Panc1 (cell line): ENCODE measurements at regions not wholly inside any gene's neighbourhood (a gene's known extent, or its start where the extent isn't known, plus 50 kb on each side); places are given as distances from the start of the nearest gene placed in this dataset.

Experiments
- ATAC-seq: fragments of 200-7000 bp; cut with Tn5 transposase; 2 replicates; pipeline ENCODE4 v1.9.1; 2020; ENCODE audit warnings: mild to moderate bottlenecking, moderate library complexity
- BruUV-seq: library from RNA; stranded (reverse); fragments of 400-500 nt; replicated peaks from 2 replicates; lab custom pipeline; 2021; lab: Mats Ljungman, UMichigan
- CTCF ChIA-PET: fragments of 300-600 bp; sonication (Branson Sonifier 250); formaldehyde crosslinking; loops from one replicate; lab custom pipeline; 2022; ENCODE audit warnings: antibody characterized with exemption; lab: Charles Lee
- POLR2A ChIA-PET: fragments of 300-600 bp; sonication (Branson Sonifier 250); formaldehyde crosslinking; loops from one replicate; lab custom pipeline; 2022; ENCODE audit warnings: antibody characterized with exemption; lab: Charles Lee
- DNase-seq: peaks from one replicate; pipeline ENCODE4 v3.0.0-alpha.2; 2010; ENCODE audit warnings: low read depth, low spot score
- H3K27ac ChIP-seq: 2 replicates; pipeline ENCODE4 v1.5.1; 2011; ENCODE audit warnings: mild to moderate bottlenecking, low read length, inconsistent platforms
- H3K27me3 ChIP-seq: fragments of 200-500 bp; sonication (Bioruptor generic); 2 replicates; pipeline ENCODE4 v1.6.0; 2014; ENCODE audit warnings: low read length, inconsistent platforms; ENCODE audit not compliant: control insufficient read depth, insufficient read depth
- H3K36me3 ChIP-seq: fragments of 200-500 bp; sonication (Bioruptor generic); 2 replicates; pipeline ENCODE4 v1.5.1; 2014; ENCODE audit warnings: inconsistent platforms, mild to moderate bottlenecking, low read length, moderate library complexity; ENCODE audit not compliant: control insufficient read depth, insufficient read depth
- H3K4me1 ChIP-seq: 2 replicates; pipeline ENCODE4 v1.5.1; 2011; ENCODE audit warnings: inconsistent platforms, mild to moderate bottlenecking, low read length, moderate library complexity; ENCODE audit not compliant: control insufficient read depth, insufficient read depth
- H3K4me3 ChIP-seq, 2 experiments: 2 replicates each; pipeline ENCODE4 v1.5.1; 2011 to 2012; ENCODE audit warnings: low read depth in 2 of 2, low read length in 2 of 2, mild to moderate bottlenecking in 2 of 2, inconsistent platforms in 1 of 2, moderate library complexity in 1 of 2
- H3K9me3 ChIP-seq: fragments of 200-500 bp; sonication (Bioruptor generic); 2 replicates; pipeline ENCODE4 v1.5.1; 2014; ENCODE audit warnings: low read depth, mild to moderate bottlenecking, inconsistent platforms, low read length, moderate library complexity; ENCODE audit not compliant: control insufficient read depth, insufficient read depth
- POLR2AphosphoS5 ChIP-seq: IDR thresholded peaks from 2 replicates; pipeline ENCODE4 v1.6.1; 2012; ENCODE audit warnings: mild to moderate bottlenecking, low read depth, low read length, moderate library complexity
- REST ChIP-seq, 2 experiments: IDR thresholded peaks; 2 replicates each; pipeline ENCODE4 v1.6.1; 2011 to 2012; ENCODE audit warnings: low read depth in 2 of 2, control low read depth in 1 of 2, low read length in 1 of 2, mild to moderate bottlenecking in 1 of 2, moderate library complexity in 1 of 2; ENCODE audit not compliant: insufficient read depth in 1 of 2
- SIN3A ChIP-seq: IDR thresholded peaks from 2 replicates; pipeline ENCODE4 v1.6.1; 2012; ENCODE audit warnings: low read depth, mild to moderate bottlenecking, low read length, moderate library complexity, borderline replicate concordance; ENCODE audit not compliant: insufficient read depth
- TCF7L2 ChIP-seq: IDR thresholded peaks from 2 replicates; pipeline ENCODE4 v1.6.1; 2011; ENCODE audit warnings: mild to moderate bottlenecking, low read depth, low read length, inconsistent platforms
- in situ Hi-C: cut with HindIII; loops from 2 replicates; pipeline ENCODE4 v1.10.0; 2016; ENCODE audit warnings: low sequenced_read_pairs, low pct_unique_long_range_greater_than_20kb
- intact Hi-C: fragments of 100-400 bp; cut with micrococcal nuclease; formaldehyde crosslinking; loops from one replicate; pipeline ENCODE4 v1.10.0; 2022; ENCODE audit not compliant: unreplicated experiment
- TF ChIP-seq, protein P1 (sequence below): fragments of 450-650 bp; IDR thresholded peaks from 2 replicates; pipeline ENCODE4 v1.5.1; 2017; ENCODE audit warnings: mild to moderate bottlenecking

GRCh38 chr17:72439893-72440502 lies 319.2 kb downstream of the SOX9 start:
- Histone ChIP-seq H3K27ac (peak overlapping the region; percentile 58), H3K4me1 (peaks cover 93% of the 10 kb centered on the region), H3K36me3 (no peaks in the 10 kb centered on the region), H3K9me3 (no peaks in the 10 kb centered on the region), H3K4me3 (no peak overlapping the region), H3K27me3 (no peaks in the 10 kb centered on the region)
- POLR2A ChIA-PET: no interaction called here
- no TSS peak for BruUV-seq
- DNase-seq (no peak), ATAC-seq (no peak)
- in situ Hi-C loops (no loop called here), intact Hi-C loops (no loop called here)
- CTCF ChIA-PET: no interaction called here
- TF ChIP-seq POLR2AphosphoS5: no peak
- TF ChIP-seq SIN3A: no peak
- TF ChIP-seq, protein P1, sequence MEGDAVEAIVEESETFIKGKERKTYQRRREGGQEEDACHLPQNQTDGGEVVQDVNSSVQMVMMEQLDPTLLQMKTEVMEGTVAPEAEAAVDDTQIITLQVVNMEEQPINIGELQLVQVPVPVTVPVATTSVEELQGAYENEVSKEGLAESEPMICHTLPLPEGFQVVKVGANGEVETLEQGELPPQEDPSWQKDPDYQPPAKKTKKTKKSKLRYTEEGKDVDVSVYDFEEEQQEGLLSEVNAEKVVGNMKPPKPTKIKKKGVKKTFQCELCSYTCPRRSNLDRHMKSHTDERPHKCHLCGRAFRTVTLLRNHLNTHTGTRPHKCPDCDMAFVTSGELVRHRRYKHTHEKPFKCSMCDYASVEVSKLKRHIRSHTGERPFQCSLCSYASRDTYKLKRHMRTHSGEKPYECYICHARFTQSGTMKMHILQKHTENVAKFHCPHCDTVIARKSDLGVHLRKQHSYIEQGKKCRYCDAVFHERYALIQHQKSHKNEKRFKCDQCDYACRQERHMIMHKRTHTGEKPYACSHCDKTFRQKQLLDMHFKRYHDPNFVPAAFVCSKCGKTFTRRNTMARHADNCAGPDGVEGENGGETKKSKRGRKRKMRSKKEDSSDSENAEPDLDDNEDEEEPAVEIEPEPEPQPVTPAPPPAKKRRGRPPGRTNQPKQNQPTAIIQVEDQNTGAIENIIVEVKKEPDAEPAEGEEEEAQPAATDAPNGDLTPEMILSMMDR: no peak

DNA sequence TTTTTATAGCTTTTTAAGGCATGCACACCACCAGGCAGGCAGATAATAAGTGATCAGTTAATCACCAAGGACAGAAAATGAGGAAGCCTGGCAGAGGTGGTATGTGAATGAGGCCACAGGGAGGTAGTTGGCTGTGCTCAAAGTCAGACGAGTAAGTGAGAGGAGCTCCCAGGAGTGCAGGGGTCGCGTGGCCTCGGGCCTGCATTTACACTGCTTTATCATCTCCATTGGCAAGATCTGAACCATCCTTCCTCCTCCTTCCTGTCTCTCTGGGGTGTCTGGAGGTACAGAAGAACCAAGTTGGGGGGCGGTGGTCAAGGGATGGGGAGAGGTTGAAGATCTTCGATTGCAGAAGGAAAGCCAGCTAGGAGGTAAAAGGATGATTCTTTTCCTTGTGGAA lies 320.1 kb downstream of the SOX9 start:
- no peak overlapping the region for H3K4me3 ChIP-seq
- DNase-seq: no peak
- POLR2A ChIA-PET: no interaction called here
- H3K4me1 ChIP-seq: peaks cover 93% of the 10 kb centered on the region
- H3K9me3 ChIP-seq: no peaks in the 10 kb centered on the region
- TF ChIP-seq, protein P1: no peak
- TF ChIP-seq REST (IDR thresholded peaks at IDR 0.05; ENCODE audit: insufficient read depth in 1 of 2, low read depth in 2 of 2, low read length in 1 of 2): no peak
- TF ChIP-seq POLR2AphosphoS5: no peak
- no peak for TF ChIP-seq SIN3A
- TF ChIP-seq TCF7L2: no peak
- in situ Hi-C loops (no loop called here), intact Hi-C loops (no loop called here)
- no peaks in the 10 kb centered on the region for H3K27me3 ChIP-seq
- no TSS peak for BruUV-seq
- no peaks in the 10 kb centered on the region for H3K36me3 ChIP-seq
- peak overlapping the region; percentile 58 for H3K27ac ChIP-seq
- ATAC-seq: no peak
- CTCF ChIA-PET: no interaction called here
